ENCODE measurements at regions not wholly inside any gene's neighbourhood (a gene's known extent, or its start where the extent isn't known, plus 50 kb on each side); places are given as distances from the start of the nearest gene placed in this dataset.

GRCh38 chr15:75109021-75109735, 85.8 kb downstream of the PPCDC start:
- TF ChIP-seq BHLHE40 (IDR thresholded peaks at IDR 0.05; ENCODE audit: borderline replicate concordance) = no peak
- no peak for TF ChIP-seq SUZ12 (IDR thresholded peaks at IDR 0.05)
- no peak for TF ChIP-seq NFRKB (IDR thresholded peaks at IDR 0.05)
- no peak for TF ChIP-seq FOXM1 (IDR thresholded peaks at IDR 0.05; ENCODE audit: borderline replicate concordance)
- no peak for TF ChIP-seq SP1 (IDR thresholded peaks at IDR 0.05)
- no peak for TF ChIP-seq LEF1 (IDR thresholded peaks at IDR 0.05; ENCODE audit: borderline replicate concordance)
- TF ChIP-seq L3MBTL2 (conservative IDR thresholded peaks at IDR 0.05) = no peak
- no peak for TF ChIP-seq ZNF384 (IDR thresholded peaks at IDR 0.05)
- TF ChIP-seq ELF4 (IDR thresholded peaks at IDR 0.05) = no peak
- TF ChIP-seq FOXA1 (IDR thresholded peaks at IDR 0.05) = no peak
- no peak for TF ChIP-seq FOXK2 (IDR thresholded peaks at IDR 0.05)
- TF ChIP-seq, protein P1, sequence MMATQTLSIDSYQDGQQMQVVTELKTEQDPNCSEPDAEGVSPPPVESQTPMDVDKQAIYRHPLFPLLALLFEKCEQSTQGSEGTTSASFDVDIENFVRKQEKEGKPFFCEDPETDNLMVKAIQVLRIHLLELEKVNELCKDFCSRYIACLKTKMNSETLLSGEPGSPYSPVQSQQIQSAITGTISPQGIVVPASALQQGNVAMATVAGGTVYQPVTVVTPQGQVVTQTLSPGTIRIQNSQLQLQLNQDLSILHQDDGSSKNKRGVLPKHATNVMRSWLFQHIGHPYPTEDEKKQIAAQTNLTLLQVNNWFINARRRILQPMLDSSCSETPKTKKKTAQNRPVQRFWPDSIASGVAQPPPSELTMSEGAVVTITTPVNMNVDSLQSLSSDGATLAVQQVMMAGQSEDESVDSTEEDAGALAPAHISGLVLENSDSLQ (IDR thresholded peaks at IDR 0.05) = no peak
- TF ChIP-seq ARNT (IDR thresholded peaks at IDR 0.05) = no peak

All from HEK293T (cell line).